HepG2 (cell line): ENCODE measurements at regions not wholly inside any gene's neighbourhood (a gene's known extent, or its start where the extent isn't known, plus 50 kb on each side); places are given as distances from the start of the nearest gene placed in this dataset.

ENCODE experiments used
- ATAC-seq: fragments of 200-7000 bp; cut with Tn5 transposase; 3 replicates; pipeline ENCODE4 v1.9.1; 2020; ENCODE audit warnings: mild to moderate bottlenecking, moderate library complexity
- BruUV-seq: library from RNA; stranded (reverse); fragments of 400-500 nt; replicated peaks from 2 replicates; lab custom pipeline; 2021; lab: Mats Ljungman, UMichigan
- CTCF ChIA-PET: fragments of 300-600 bp; formaldehyde crosslinking; extraction: SDS; loops from one replicate; lab custom pipeline; 2021; ENCODE audit warnings: low total read pairs, inconsistent platforms, low intra/inter-chr PET ratio; lab: Yijun Ruan, JAX
- POLR2A ChIA-PET: fragments of 350-600 bp; sonication (Branson Sonifier 250); formaldehyde crosslinking; loops from one replicate; lab custom pipeline; 2020; ENCODE audit warnings: antibody characterized with exemption, inconsistent platforms; lab: Yijun Ruan, JAX
- DNase-seq: peaks from one replicate; pipeline ENCODE4 v3.0.0-alpha.2; 2015; ENCODE audit warnings: low spot score
- FAIRE-seq: peaks from 3 replicates; lab custom pipeline; 2011; peaks lifted over from hg19 to GRCh38; lab: Jason Lieb, UNC
- H2AFZ ChIP-seq: one replicate; pipeline ENCODE4 v1.6.1; 2011; ENCODE audit warnings: low read length, inconsistent platforms
- H3K27ac ChIP-seq: fragments of 300-600 bp; 3 replicates; pipeline ENCODE4 v1.8.0; 2011; ENCODE audit warnings: mixed run types, mild to moderate bottlenecking, mixed read lengths, low read length, inconsistent platforms; ENCODE audit not compliant: insufficient read depth; ENCODE audit errors: extremely low read length
- H3K27me3 ChIP-seq, 2 experiments: fragments of 200-600 bp in 1 of 2; 2 replicates in 1 of 2; 3 replicates in 1 of 2; pipeline versions ENCODE4 v1.6.0 to v1.8.0; 2011; ENCODE audit warnings: low read length in 2 of 2, mild to moderate bottlenecking in 2 of 2, moderate library complexity in 2 of 2, inconsistent platforms in 1 of 2; ENCODE audit not compliant: insufficient read depth in 2 of 2, control insufficient read depth in 1 of 2
- H3K36me3 ChIP-seq, 2 experiments: fragments of 200-600 bp in 1 of 2; replicated peaks in 1 of 2; 2 replicates in 1 of 2; 3 replicates in 1 of 2; pipeline versions ENCODE4 v1.5.1 to v1.8.0; 2011; ENCODE audit warnings: low read length in 2 of 2, inconsistent platforms in 1 of 2; ENCODE audit not compliant: insufficient read depth in 2 of 2, control insufficient read depth in 1 of 2
- H3K4me1 ChIP-seq: 2 replicates; pipeline ENCODE4 v1.5.1; 2012; ENCODE audit warnings: low read length, inconsistent platforms; ENCODE audit not compliant: insufficient read depth
- H3K4me2 ChIP-seq: 2 replicates; pipeline ENCODE4 v1.6.0; 2011; ENCODE audit warnings: low read depth, low read length, inconsistent platforms
- H3K4me3 ChIP-seq, 3 experiments: fragments of 200-600 bp in 1 of 3; sonication (generic), shearing (Covaris generic) in 1 of 3; replicated peaks in 1 of 3; 2 replicates each; pipeline ENCODE4 v1.5.1; 2011 to 2016; ENCODE audit warnings: low read length in 3 of 3, inconsistent platforms in 2 of 3, low read depth in 2 of 3, mild to moderate bottlenecking in 2 of 3, control low read depth in 1 of 3, mixed read lengths in 1 of 3; ENCODE audit not compliant: insufficient read depth in 1 of 3
- H3K79me2 ChIP-seq: one replicate; pipeline ENCODE4 v1.6.1; 2011; ENCODE audit warnings: low read length, inconsistent platforms; ENCODE audit not compliant: insufficient read depth
- H3K9ac ChIP-seq: 2 replicates; pipeline ENCODE4 v1.6.0; 2011; ENCODE audit warnings: mild to moderate bottlenecking, low read depth, low read length, inconsistent platforms; ENCODE audit not compliant: insufficient read depth
- H3K9me3 ChIP-seq: 2 replicates; pipeline ENCODE4 v1.5.1; 2012; ENCODE audit warnings: mild to moderate bottlenecking, low read length
- H4K20me1 ChIP-seq: 2 replicates; pipeline ENCODE4 v1.6.0; 2011; ENCODE audit warnings: inconsistent platforms, mild to moderate bottlenecking, low read length, moderate library complexity; ENCODE audit not compliant: insufficient read depth
- FOXO4 ChIP-seq: sonication (generic); formaldehyde crosslinking; conservative IDR thresholded peaks from 2 replicates; pipeline ENCODE4 v1.8.1; 2023; ENCODE audit warnings: missing genetic modification reagents
- HBP1 ChIP-seq: IDR thresholded peaks from 2 replicates; pipeline ENCODE4 v1.6.1; 2016; ENCODE audit warnings: low read depth, control low read depth
- HOXA7 ChIP-seq: sonication (generic); formaldehyde crosslinking; IDR thresholded peaks from 2 replicates; pipeline ENCODE4 v1.8.1; 2022; ENCODE audit warnings: mild to moderate bottlenecking, missing genetic modification reagents, moderate library complexity
- NPAS2 ChIP-seq: sonication (generic); formaldehyde crosslinking; IDR thresholded peaks from 2 replicates; pipeline ENCODE4 v1.8.0; 2022; ENCODE audit warnings: mild to moderate bottlenecking, missing genetic modification reagents, borderline replicate concordance
- PRDM10 ChIP-seq: sonication (generic); formaldehyde crosslinking; IDR thresholded peaks from 2 replicates; pipeline ENCODE4 v1.4.0; 2020; ENCODE audit warnings: low read depth, missing genetic modification reagents
- PRDM15 ChIP-seq: sonication (generic); formaldehyde crosslinking; IDR thresholded peaks from 2 replicates; pipeline ENCODE4 v1.4.0; 2020; ENCODE audit warnings: missing genetic modification reagents
- RBM39 ChIP-seq: fragments of 200-400 bp; formaldehyde crosslinking; IDR thresholded peaks from one replicate; pipeline ENCODE4 v1.6.1; 2018; ENCODE audit warnings: antibody characterized with exemption, mild to moderate bottlenecking, low read depth, low read length; ENCODE audit not compliant: poor library complexity, severe bottlenecking
- XRCC5 ChIP-seq: fragments of 200-400 bp; formaldehyde crosslinking; optimal IDR thresholded peaks from 2 replicates; pipeline ENCODE3; 2017; ENCODE audit warnings: mild to moderate bottlenecking, low read length
- YEATS2 ChIP-seq: sonication (generic); formaldehyde crosslinking; IDR thresholded peaks from 2 replicates; pipeline ENCODE4 v1.4.0; 2020; ENCODE audit warnings: missing genetic modification reagents, borderline replicate concordance
- ZNF282 ChIP-seq: fragments of 450-650 bp; IDR thresholded peaks from 2 replicates; pipeline ENCODE4 v1.6.1; 2018; ENCODE audit not compliant: partially characterized antibody
- ZNF432 ChIP-seq: sonication (generic); formaldehyde crosslinking; IDR thresholded peaks from 2 replicates; pipeline ENCODE4 v1.5.0; 2020; ENCODE audit warnings: missing genetic modification reagents, mild to moderate bottlenecking, borderline replicate concordance
- ZNF570 ChIP-seq: sonication (generic); formaldehyde crosslinking; IDR thresholded peaks from 2 replicates; pipeline ENCODE4 v1.4.0; 2020; ENCODE audit warnings: mild to moderate bottlenecking, missing genetic modification reagents, borderline replicate concordance
- ZNF879 ChIP-seq: sonication (generic); formaldehyde crosslinking; IDR thresholded peaks from 2 replicates; pipeline ENCODE4 v1.8.1; 2023; ENCODE audit warnings: missing genetic modification reagents
- ZSCAN12 ChIP-seq: sonication (generic); formaldehyde crosslinking; IDR thresholded peaks from 2 replicates; pipeline ENCODE4 v1.9.0; 2021; ENCODE audit warnings: mild to moderate bottlenecking, missing genetic modification reagents
- WGBS: methylation state at CpG from one replicate; pipeline ENCODE4 v1.1.6; 2017; ENCODE audit warnings: low lambda C conversion rate; 5-methylcytosine and 5-hydroxymethylcytosine counted together
- in situ Hi-C: cut with HindIII; loops from 2 replicates; pipeline ENCODE4 v1.10.0; 2017; ENCODE audit warnings: low pct_unique_long_range_greater_than_20kb; ENCODE audit not compliant: extremely low pct_ligation_motif_present
- intact Hi-C: fragments of 100-400 bp; cut with micrococcal nuclease; formaldehyde crosslinking; loops from one replicate; pipeline ENCODE4 v1.10.0; 2022; ENCODE audit not compliant: unreplicated experiment

- Histone ChIP-seq H3K4me3 (no peak overlapping the region), H3K79me2 (no peaks in the 10 kb centered on the region), H3K4me1 (no peaks in the 10 kb centered on the region), H4K20me1 (no peaks in the 10 kb centered on the region), H2AFZ (no peak overlapping the region), H3K4me2 (no peak overlapping the region), H3K27ac (no peak overlapping the region), H3K9me3 (no peaks in the 10 kb centered on the region)
- 6% methylated on average over 14 of the region's 14 CpGs for WGBS
- DNase-seq, result no peak
- TF ChIP-seq RBM39 (no peak), NPAS2 (CRISPR knock-in tag) (no peak), ZSCAN12 (CRISPR knock-in tag) (no peak), ZNF432 (peak; percentile 53; the same call in 1 of the 2 replicates), HOXA7 (CRISPR knock-in tag) (no peak), PRDM10 (CRISPR knock-in tag) (no peak), ZNF570 (no peak), PRDM15 (CRISPR knock-in tag) (peak; percentile 87), ZNF879 (CRISPR knock-in tag) (no peak), ZNF282 (no peak), HBP1 (CRISPR knock-in tag) (no peak), FOXO4 (no peak), XRCC5 (no peak), YEATS2 (no peak)
- TF ChIP-seq, all 625 proteins: peak for 2
- H3K36me3 ChIP-seq, result no peaks in the 10 kb centered on the region
- ATAC-seq (no peak), FAIRE-seq (no peak)
- ChIA-PET POLR2A (no interaction called here), CTCF (no interaction called here)
- no TSS peak for BruUV-seq
- no peak overlapping the region for H3K9ac ChIP-seq
- in situ Hi-C loops (no loop called here), intact Hi-C loops (no loop called here)
- no peaks in the 10 kb centered on the region for H3K27me3 ChIP-seq
Observed at GRCh38 chr21:7917729-7918128, 2603.7 kb upstream of the TPTE start.
